DMS53 (cell line): ENCODE measurements at regions not wholly inside any gene's neighbourhood (a gene's known extent, or its start where the extent isn't known, plus 50 kb on each side); places are given as distances from the start of the nearest gene placed in this dataset.

Source experiments
- DNase-seq: peaks from one replicate; lab custom pipeline; 2025; lab: John Stamatoyannopoulos, UW

GRCh38 chr10:107390563-107390962 is 226.1 kb upstream of the SORCS1 start:
- DNase-seq = no peak

- DNase-seq = no peak
These were observed 218.9 kb upstream of the SORCS1 start for GRCh38 chr10:107383357-107383756.

DNA sequence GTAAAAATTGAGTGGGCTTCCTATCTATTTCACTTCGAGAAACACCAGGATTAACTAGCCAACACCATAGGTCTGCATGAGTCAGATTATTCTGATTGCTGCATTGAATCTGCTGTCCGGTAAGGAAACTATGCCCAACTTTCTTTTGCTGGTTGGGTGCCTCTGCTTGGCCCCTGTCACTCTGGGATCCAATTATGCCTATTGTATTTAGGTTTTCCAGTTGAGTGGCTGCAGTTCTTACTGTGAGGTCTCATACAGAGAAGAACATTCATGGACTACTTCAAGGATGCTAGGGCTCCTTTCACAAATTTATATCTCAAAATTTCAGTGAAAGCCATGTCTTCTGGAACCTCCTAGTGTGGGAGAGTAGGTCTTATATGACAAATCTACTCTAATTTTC is 215.1 kb upstream of the SORCS1 start:
- DNase-seq = no peak

DNA sequence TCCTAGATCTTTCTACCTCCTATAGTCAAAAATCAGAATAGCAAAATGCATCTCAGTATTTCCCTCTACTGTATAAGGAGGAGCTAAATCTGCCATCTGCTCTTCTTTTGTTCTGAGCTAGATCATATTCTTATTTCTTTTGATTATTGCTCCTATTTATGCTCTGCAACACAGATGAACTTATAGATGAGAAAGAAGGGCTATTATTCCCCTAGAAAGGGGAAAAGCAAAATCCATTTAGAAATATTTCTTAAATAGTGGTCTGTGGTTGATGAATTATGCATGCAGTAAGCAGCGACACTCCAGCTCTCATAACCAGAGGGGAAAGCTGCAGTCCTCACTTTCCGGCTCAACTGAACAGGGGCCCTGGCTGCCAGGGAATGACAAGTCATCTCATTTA is 207.3 kb upstream of the SORCS1 start:
- DNase-seq = no peak

DNA sequence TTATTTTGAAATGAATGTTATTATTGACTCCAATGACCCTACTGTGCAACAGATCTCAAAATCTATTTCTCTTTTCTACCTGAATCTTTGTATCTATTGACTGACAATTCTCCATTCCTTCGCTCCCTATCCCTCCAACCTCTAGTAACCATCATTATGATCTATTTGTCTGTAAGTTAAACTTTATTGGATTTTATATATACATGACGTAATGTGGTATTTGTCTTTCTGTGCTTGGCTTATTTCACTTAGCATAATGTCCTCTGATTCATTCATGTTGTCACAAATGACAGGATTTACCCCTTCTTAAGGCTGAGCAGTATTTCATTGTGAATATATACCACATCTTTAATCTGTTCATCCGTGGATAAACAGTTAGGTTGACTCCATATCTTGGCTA is 200.4 kb upstream of the SORCS1 start:
- DNase-seq = no peak

DNA sequence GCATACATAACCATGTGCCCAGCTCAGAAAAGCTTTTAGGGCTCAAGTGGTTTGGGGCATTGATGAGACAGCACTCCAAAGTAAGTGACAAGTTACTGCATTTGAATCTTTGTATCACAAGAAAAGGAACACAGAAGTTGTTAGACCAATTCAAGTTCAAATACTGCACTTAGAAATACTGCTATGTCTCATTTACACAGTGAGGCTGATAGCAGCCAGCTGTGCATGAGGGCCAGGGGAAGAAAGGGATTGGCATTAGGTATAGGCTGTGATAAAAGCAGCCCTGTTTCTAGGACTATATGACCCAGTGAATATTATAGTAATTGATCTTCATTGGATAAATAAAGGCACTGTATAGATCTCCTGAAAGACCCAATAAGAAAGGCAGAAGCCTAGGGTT is 197.8 kb upstream of the SORCS1 start:
- no peak for DNase-seq

- DNase-seq = no peak
These were observed 192.5 kb upstream of the SORCS1 start for GRCh38 chr10:107357033-107357432.

DNA sequence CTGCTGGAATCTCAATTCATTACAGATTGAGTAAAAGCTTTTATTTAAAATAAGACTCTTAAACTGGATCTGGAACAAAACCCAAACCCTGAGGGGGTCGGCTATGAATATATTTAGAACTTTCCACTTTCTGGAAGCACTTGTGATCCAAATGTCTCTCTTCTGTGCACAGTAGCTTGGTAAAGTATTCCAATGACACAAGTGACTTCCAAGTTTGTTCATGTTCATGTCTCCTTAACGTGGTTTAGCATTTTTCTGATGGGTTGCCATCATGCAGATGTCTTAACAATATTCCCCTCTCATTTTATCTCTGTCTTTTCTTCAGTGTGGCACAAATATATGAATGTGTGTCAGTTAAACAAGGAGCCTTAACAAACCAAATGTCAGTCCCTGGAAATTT is 191.9 kb upstream of the SORCS1 start:
- no peak for DNase-seq

GRCh38 chr10:107342711-107343110 is 178.2 kb upstream of the SORCS1 start:
- DNase-seq = no peak

DNA sequence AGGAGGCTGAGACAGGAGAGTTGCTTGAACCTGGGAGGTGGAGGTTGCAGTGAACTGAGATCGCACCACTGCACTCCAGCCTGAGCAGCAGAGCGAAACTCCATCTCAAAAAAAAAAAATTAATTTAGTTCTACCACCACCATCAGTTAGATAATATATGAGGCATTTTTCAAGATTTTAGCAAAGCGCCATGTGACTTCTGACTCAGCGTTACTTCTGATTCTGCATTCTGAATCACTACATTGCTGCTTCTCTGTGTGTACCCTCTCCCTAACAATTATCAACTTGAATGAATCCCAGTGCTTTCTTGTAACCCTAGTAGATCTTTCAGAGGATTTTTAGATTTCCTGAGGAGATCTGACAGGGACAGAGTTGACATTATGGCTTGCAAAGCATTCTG is 176.8 kb upstream of the SORCS1 start:
- DNase-seq = no peak

DNA sequence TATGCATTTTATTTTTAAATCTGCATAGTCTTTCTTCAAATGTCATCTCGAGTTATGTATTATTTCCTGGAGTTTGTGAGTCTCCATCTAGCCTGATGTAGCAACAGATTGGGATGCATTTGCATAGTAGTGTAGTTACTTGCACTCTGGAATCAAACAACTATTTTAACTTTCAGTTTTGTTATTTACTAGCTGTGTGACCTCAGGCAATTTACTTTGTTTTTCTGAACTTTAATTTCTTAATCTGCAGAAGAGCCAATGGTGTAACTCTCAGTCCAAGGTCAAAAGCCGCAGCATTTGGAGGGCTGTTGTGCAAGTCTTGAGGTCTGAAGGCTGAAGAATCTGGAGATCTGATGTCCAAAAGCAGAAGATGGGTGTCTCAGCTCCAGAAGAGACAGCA is 175.8 kb upstream of the SORCS1 start:
- DNase-seq = no peak

DNA sequence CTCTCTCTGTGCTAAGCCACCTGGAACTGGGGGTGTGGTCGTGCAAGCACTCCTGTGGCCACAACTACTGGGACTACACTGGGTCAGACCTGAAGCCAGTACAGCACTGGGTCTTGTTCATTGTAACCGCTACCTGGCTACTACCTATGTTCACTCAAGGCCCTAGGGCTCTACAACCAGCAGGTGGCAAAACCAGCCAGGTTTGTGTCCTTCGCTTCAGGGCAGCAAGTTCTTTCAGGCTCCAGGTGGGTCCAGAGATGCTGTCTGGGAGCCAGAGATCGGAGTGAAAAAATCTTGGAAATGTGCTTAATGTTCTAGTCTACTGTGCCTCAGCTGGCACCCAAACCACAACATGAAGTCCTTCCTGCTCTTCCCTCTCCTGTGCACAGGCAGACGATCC is 171.6 kb upstream of the SORCS1 start:
- DNase-seq = peak; percentile 8

DNA sequence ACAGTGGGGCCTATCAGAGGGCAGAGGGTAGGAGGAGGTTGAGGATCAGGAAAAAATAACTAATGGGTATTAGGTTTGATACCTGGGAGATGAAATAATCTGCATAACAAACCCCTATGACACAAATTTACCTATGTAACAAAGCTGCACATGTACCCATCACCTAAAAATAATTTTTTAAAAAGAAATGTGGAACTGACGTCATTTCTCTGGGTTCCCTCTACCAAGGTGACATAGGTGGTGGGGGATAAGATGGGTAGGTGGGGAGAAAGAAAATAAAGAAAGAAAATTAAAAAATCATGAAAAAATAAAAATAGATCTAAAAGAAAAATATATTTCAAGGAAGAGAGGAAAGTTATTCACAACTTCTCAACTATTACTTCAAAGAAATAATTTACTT is 153.1 kb upstream of the SORCS1 start:
- no peak for DNase-seq

GRCh38 chr10:107303203-107303602 is 138.7 kb upstream of the SORCS1 start:
- DNase-seq = no peak

GRCh38 chr10:107299606-107300005 is 135.1 kb upstream of the SORCS1 start:
- no peak for DNase-seq

DNA sequence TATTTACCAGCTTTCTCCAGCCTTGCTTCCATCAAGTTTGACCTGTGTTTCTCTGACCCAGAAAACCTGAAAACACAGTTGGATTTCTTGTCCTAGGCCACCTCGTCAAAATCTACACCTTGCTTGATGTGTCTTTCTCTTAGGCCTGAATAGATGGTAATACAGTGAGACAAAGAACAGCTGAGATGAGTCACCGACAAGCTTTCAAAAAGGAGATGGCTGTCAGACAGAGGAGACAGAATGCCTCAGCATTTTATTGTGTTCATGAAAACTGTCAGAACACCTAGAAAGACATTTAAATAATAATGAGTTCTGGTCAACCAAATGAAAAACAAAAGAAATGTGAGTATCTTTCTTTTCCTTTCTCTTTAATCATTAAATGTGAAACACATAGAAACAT is 119.7 kb upstream of the SORCS1 start:
- DNase-seq = no peak

DNA sequence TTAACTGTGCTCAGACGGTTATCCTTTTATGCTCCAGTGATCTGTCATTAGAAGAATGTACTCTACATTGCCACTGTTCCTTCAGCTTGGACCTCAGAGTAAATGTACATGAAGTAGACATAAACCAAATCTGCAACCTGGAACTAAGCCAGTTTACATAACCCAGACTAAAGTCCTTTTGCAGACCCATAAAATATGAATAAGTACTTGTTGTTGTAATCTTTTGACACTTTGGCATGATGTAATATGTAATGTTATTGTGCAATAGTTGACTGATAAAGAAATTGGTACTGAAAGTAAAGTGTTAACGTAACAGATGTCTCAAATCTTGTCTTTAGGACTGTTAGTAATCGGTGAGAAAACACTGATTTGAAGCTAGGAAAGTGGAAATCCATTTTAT is 115.8 kb upstream of the SORCS1 start:
- no peak for DNase-seq

DNA sequence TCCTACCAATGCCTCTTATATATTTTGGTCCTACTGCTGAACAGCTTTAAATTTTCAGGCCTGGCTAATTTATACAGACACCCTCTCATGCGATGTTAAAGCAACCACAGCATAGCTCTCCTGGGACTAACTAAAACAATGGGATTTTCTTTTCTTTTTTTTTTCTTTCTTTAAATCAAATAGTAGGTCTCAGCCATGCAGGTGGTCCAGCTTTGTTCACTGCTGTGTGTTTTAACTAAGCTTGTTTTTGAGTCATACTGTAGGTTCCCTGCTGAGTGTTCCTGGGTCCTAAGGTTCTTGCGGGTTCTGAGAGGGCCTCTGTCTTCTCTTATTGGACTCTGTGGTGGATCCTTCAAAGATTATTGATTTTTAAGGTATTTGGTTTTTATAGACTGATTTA is 113.1 kb upstream of the SORCS1 start:
- DNase-seq = no peak

GRCh38 chr10:107275806-107276205 is 111.3 kb upstream of the SORCS1 start:
- DNase-seq = no peak

DNA sequence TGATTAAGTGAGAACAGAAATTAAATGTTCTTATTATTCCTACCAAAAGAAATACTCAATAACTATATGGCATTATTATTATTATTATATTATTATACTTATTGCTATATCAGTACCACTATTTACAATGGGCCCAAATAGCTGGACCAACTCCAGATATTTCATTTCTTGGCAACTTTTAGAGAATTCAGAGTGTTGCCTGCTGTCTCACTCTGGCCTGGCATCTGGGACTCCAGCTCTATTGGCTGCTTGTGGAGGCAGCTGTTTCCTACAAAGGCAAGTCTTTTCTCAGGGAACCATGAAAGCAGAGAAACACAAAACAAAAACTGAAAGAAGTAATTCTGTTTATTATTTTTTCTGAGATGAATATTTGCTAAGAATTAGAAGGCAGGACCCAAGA is 105.1 kb upstream of the SORCS1 start:
- DNase-seq = no peak

DNA sequence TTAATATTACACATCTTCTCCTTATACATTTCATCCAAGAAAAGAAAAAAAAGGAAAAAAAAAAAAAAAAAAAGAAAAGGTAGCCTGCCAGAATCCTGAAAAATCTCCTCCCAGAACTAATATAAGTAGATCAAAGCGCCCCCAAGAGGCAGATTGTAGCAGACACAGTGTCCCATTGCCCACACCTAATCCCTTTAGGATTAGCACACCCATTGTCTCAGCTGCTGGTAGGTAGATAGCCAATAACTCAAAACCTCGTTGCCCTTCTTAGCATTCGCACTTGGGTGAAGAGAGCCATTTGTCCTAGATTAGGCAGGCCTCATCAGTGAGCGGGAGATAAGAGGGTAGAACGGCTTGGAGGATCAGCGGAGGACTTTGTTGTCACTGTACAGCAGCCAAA is 100.2 kb upstream of the SORCS1 start:
- peak; percentile 21 for DNase-seq

DNA sequence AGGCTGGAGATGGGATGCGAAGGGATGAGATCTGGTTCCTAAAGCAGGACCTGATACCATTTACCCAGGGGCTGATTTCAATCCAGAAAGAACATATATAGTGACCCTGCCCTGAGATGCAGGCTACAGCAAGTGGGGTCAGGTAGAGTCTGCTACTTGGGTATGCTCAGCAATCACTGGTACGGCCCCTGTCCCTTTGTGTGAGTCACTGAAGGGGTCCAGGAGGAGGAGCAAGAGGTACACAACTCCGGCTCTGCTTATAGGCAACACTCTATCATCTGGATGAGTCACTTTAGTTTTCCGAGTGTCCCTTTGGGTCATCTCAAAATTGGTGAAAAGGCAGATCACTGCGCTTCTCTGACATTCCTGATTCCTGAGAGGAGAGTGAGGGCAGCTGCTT is 79.6 kb upstream of the SORCS1 start:
- no peak for DNase-seq

DNA sequence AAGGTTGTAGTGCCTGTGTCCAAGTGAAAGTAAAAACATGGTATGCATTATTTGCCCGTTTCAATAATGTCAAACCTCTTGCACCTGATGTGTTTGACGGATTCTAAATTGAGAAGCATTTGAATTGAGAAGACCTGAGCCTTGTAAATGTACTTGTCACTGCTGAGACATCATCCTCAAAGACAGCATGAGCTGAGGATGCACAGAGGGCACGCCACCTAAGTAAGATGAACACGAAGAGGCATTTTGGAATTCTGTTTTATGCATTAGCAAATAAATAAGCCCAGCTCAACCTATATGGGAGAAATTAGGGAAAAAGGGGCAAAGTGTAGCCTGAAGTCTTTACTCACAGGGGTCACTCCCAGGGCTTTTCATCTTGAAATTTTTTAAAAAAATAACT is 73.8 kb upstream of the SORCS1 start:
- no peak for DNase-seq

DNA sequence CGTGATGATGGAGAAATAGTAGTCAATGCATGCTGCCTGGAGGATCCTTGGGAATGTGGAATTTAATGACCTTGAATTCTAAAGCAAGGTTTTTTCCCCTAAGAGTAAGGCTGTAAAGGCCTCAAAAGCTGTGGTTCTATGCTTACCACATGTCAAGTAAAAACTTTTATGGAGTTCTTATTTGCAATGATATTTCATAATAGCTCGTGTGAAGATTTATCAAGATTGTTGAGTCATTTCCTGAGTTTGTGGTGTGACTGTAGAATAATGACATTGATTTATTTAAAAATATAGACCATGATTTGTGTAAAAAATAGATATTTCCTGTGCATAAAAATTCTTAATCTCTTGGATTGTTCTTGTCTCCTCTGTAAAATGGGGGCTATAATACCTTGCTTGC is 67.5 kb upstream of the SORCS1 start:
- DNase-seq = no peak

GRCh38 chr10:107230887-107231286 is 66.4 kb upstream of the SORCS1 start:
- no peak for DNase-seq
